ENCODE measurements at regions not wholly inside any gene's neighbourhood (a gene's known extent, or its start where the extent isn't known, plus 50 kb on each side); places are given as distances from the start of the nearest gene placed in this dataset.

GRCh38 chr3:11948331-11948730, 55.9 kb upstream of the SYN2 start:
- TF ChIP-seq POLR2A (IDR thresholded peaks at IDR 0.05) (no peak), EP300 (IDR thresholded peaks at IDR 0.05) (no peak), POLR2AphosphoS5 (IDR thresholded peaks at IDR 0.05) (no peak), CTCF (IDR thresholded peaks at IDR 0.05) (no peak)
- H3K4me3 ChIP-seq, result no peak overlapping the region
- intact Hi-C loops (cut with DNase I; ENCODE audit: low total_unique reads), result no loop called here
- WGBS, 5 donors, result 65 to 82% (median 76%) methylated on average over 3 of the region's 3 CpGs
- no peaks in the 10 kb centered on the region for H3K4me1 ChIP-seq
- no peaks in the 10 kb centered on the region for H3K9me3 ChIP-seq
- H3K36me3 ChIP-seq, result no peaks in the 10 kb centered on the region
- H3K27ac ChIP-seq, result no peak overlapping the region
- peaks cover 0 to 22% (median 0%) of the 10 kb centered on the region in 3 donors for H3K27me3 ChIP-seq
- no peak for DNase-seq

- H3K27ac ChIP-seq, result no peak overlapping the region
- H3K36me3 ChIP-seq, result no peaks in the 10 kb centered on the region
- TF ChIP-seq EP300 (IDR thresholded peaks at IDR 0.05), result no peak
- no peak for TF ChIP-seq POLR2A (IDR thresholded peaks at IDR 0.05)
- TF ChIP-seq POLR2AphosphoS5 (IDR thresholded peaks at IDR 0.05), result no peak
- TF ChIP-seq CTCF (IDR thresholded peaks at IDR 0.05), result no peak
- peaks cover 0 to 23% (median 0%) of the 10 kb centered on the region in 3 donors for H3K27me3 ChIP-seq
- no peak for DNase-seq
- H3K4me1 ChIP-seq, result peaks cover 0 to 2% (median 0%) of the 10 kb centered on the region in 4 donors
- no peaks in the 10 kb centered on the region for H3K9me3 ChIP-seq
- H3K4me3 ChIP-seq, result no peak overlapping the region
- intact Hi-C loops (cut with DNase I; ENCODE audit: low total_unique reads), result no loop called here
Measured at GRCh38 chr3:11948866-11949265, 55.3 kb upstream of the SYN2 start.

- H3K27ac ChIP-seq, result no peak overlapping the region
- H3K36me3 ChIP-seq, result no peaks in the 10 kb centered on the region
- peaks cover 0 to 6% (median 0%) of the 10 kb centered on the region in 4 donors for H3K4me1 ChIP-seq
- H3K9me3 ChIP-seq, result no peaks in the 10 kb centered on the region
- 75 to 95% (median 89%) methylated on average over 3 of the region's 3 CpGs for WGBS, 5 donors
- DNase-seq, result no peak
- intact Hi-C loops (cut with DNase I; ENCODE audit: low total_unique reads), result no loop called here
- peaks cover 0 to 23% (median 0%) of the 10 kb centered on the region in 3 donors for H3K27me3 ChIP-seq
- TF ChIP-seq POLR2A (IDR thresholded peaks at IDR 0.05) (no peak), POLR2AphosphoS5 (IDR thresholded peaks at IDR 0.05) (no peak), EP300 (IDR thresholded peaks at IDR 0.05) (no peak), CTCF (IDR thresholded peaks at IDR 0.05) (no peak)
- no peak overlapping the region for H3K4me3 ChIP-seq
Measured at GRCh38 chr3:11949351-11949750, 54.8 kb upstream of the SYN2 start.

GRCh38 chr3:11950576-11950975, 53.6 kb upstream of the SYN2 start:
- Histone ChIP-seq H3K36me3 (no peaks in the 10 kb centered on the region), H3K4me1 (peaks cover 0 to 8% (median 0%) of the 10 kb centered on the region in 4 donors), H3K27me3 (peaks cover 0 to 23% (median 0%) of the 10 kb centered on the region in 3 donors), H3K27ac (no peak overlapping the region), H3K4me3 (no peak overlapping the region), H3K9me3 (no peaks in the 10 kb centered on the region)
- intact Hi-C loops (cut with DNase I; ENCODE audit: low total_unique reads), result no loop called here
- TF ChIP-seq CTCF (IDR thresholded peaks at IDR 0.05) (no peak), EP300 (IDR thresholded peaks at IDR 0.05) (no peak), POLR2AphosphoS5 (IDR thresholded peaks at IDR 0.05) (peak in 2 of 3 donors; percentile 46 to 49)
- DNase-seq, result peak in 1 of 2 donors; percentile 60
- 30 to 60% (median 47%) methylated on average over 2 of the region's 2 CpGs for WGBS, 5 donors
